Loucy (cell line): ENCODE measurements at regions not wholly inside any gene's neighbourhood (a gene's known extent, or its start where the extent isn't known, plus 50 kb on each side); places are given as distances from the start of the nearest gene placed in this dataset.

Source experiments
- H2AFZ ChIP-seq: fragments of 200-600 bp; sonication (generic); 2 replicates; pipeline ENCODE4 v1.6.0; 2016; ENCODE audit warnings: antibody characterized with exemption, mild to moderate bottlenecking, low read length, moderate library complexity
- H3F3A ChIP-seq: fragments of 200-600 bp; 2 replicates; pipeline ENCODE4 v1.6.0; 2016; ENCODE audit warnings: antibody characterized with exemption, low read depth, mild to moderate bottlenecking
- H3K27me3 ChIP-seq: fragments of 200-600 bp; sonication (generic); 2 replicates; pipeline ENCODE4 v1.6.1; 2014; ENCODE audit warnings: low read length, mild to moderate bottlenecking; ENCODE audit not compliant: insufficient read depth, poor library complexity, severe bottlenecking
- H3K36me3 ChIP-seq: fragments of 200-600 bp; sonication (generic); 2 replicates; pipeline ENCODE4 v1.6.1; 2016; ENCODE audit warnings: low read length; ENCODE audit not compliant: insufficient read depth
- H3K4me1 ChIP-seq: fragments of 200-600 bp; sonication (generic); 2 replicates; pipeline ENCODE4 v1.5.1; 2014; ENCODE audit warnings: low read length, mild to moderate bottlenecking; ENCODE audit not compliant: insufficient read depth, poor library complexity, severe bottlenecking
- H3K4me2 ChIP-seq: fragments of 200-600 bp; sonication (generic); 2 replicates; pipeline ENCODE4 v1.6.0; 2014; ENCODE audit warnings: antibody characterized with exemption, low read length, low read depth, mild to moderate bottlenecking; ENCODE audit not compliant: poor library complexity, severe bottlenecking
- H3K4me3 ChIP-seq: fragments of 200-600 bp; sonication (generic); 2 replicates; pipeline ENCODE4 v1.5.1; 2014; ENCODE audit warnings: low read length, mild to moderate bottlenecking, mixed read lengths; ENCODE audit not compliant: poor library complexity, severe bottlenecking
- H3K79me2 ChIP-seq: fragments of 200-600 bp; sonication (generic); 2 replicates; pipeline ENCODE4 v1.6.1; 2014; ENCODE audit warnings: low read length; ENCODE audit not compliant: insufficient read depth
- H3K9ac ChIP-seq: fragments of 200-600 bp; sonication (generic); 2 replicates; pipeline ENCODE4 v1.6.0; 2014; ENCODE audit warnings: mild to moderate bottlenecking, low read depth, low read length, moderate library complexity; ENCODE audit not compliant: poor library complexity, severe bottlenecking
- H3K9me2 ChIP-seq: fragments of 200-600 bp; sonication (generic); replicated peaks from 2 replicates; pipeline ENCODE4 v1.6.1; 2016; ENCODE audit warnings: low read depth, low read length, mixed read lengths
- H3K9me3 ChIP-seq: fragments of 200-600 bp; sonication (generic); 2 replicates; pipeline ENCODE4 v1.6.1; 2014; ENCODE audit warnings: mild to moderate bottlenecking, antibody characterized with exemption, low read length, low read depth; ENCODE audit not compliant: insufficient read depth
- H4K20me1 ChIP-seq: fragments of 200-600 bp; sonication (generic); 2 replicates; pipeline ENCODE4 v1.6.0; 2014; ENCODE audit warnings: antibody characterized with exemption, low read length, mild to moderate bottlenecking; ENCODE audit not compliant: insufficient read depth, poor library complexity, severe bottlenecking
- CTCF ChIP-seq: fragments of 200-600 bp; sonication (generic); conservative IDR thresholded peaks from 2 replicates; pipeline ENCODE4 v1.5.1; 2014; ENCODE audit warnings: mild to moderate bottlenecking, antibody characterized with exemption, low read length
- EZH2phosphoT487 ChIP-seq: fragments of 200-600 bp; IDR thresholded peaks from 2 replicates; pipeline ENCODE4 v1.6.1; 2018; ENCODE audit warnings: antibody characterized with exemption, mild to moderate bottlenecking, moderate library complexity, borderline replicate concordance

- no peaks in the 10 kb centered on the region for H3K36me3 ChIP-seq
- H3K4me1 ChIP-seq: peaks cover 20% of the 10 kb centered on the region
- H3K4me3 ChIP-seq: no peak overlapping the region
- H3K9me2 ChIP-seq: no peaks in the 10 kb centered on the region
- no peak overlapping the region for H3K4me2 ChIP-seq
- no peaks in the 10 kb centered on the region for H3K79me2 ChIP-seq
- no peaks in the 10 kb centered on the region for H4K20me1 ChIP-seq
- no peak overlapping the region for H3K9ac ChIP-seq
- no peaks in the 10 kb centered on the region for H3F3A ChIP-seq
- TF ChIP-seq CTCF (no peak), EZH2phosphoT487 (no peak)
- H3K27me3 ChIP-seq: no peaks in the 10 kb centered on the region
- no peaks in the 10 kb centered on the region for H3K9me3 ChIP-seq
- H2AFZ ChIP-seq: no peak overlapping the region
These were observed 507.3 kb upstream of the ARID1B start for GRCh38 chr6:156269751-156270369.

GRCh38 chr6:156268849-156269248 lies 508.3 kb upstream of the ARID1B start:
- peaks cover 20% of the 10 kb centered on the region for H3K4me1 ChIP-seq
- H3K4me2 ChIP-seq: peak overlapping the region; percentile 26
- TF ChIP-seq EZH2phosphoT487 (no peak), CTCF (no peak)

GRCh38 chr6:156262014-156262413 lies 515.2 kb upstream of the ARID1B start:
- TF ChIP-seq EZH2phosphoT487: no peak
- TF ChIP-seq CTCF: no peak
- H3K36me3 ChIP-seq: no peaks in the 10 kb centered on the region

More at GRCh38 chr6:156268849-156269248, 508.3 kb upstream of the ARID1B start:
- no peaks in the 10 kb centered on the region for H3K9me3 ChIP-seq
- H2AFZ ChIP-seq: peak overlapping the region; percentile 19; the same call in 1 of the 2 replicates
- H4K20me1 ChIP-seq: no peaks in the 10 kb centered on the region
- no peaks in the 10 kb centered on the region for H3K27me3 ChIP-seq
- H3K36me3 ChIP-seq: no peaks in the 10 kb centered on the region
- H3F3A ChIP-seq: no peaks in the 10 kb centered on the region
- H3K4me3 ChIP-seq: no peak overlapping the region
- H3K9ac ChIP-seq: no peak overlapping the region
- H3K9me2 ChIP-seq: no peaks in the 10 kb centered on the region
- no peaks in the 10 kb centered on the region for H3K79me2 ChIP-seq

More at GRCh38 chr6:156262014-156262413, 515.2 kb upstream of the ARID1B start:
- Histone ChIP-seq H3K4me3 (no peak overlapping the region), H4K20me1 (no peaks in the 10 kb centered on the region), H3K79me2 (no peaks in the 10 kb centered on the region), H3K4me2 (no peak overlapping the region), H3K4me1 (no peaks in the 10 kb centered on the region), H3K9me2 (no peaks in the 10 kb centered on the region), H2AFZ (no peak overlapping the region), H3F3A (no peaks in the 10 kb centered on the region), H3K9ac (no peak overlapping the region), H3K27me3 (no peaks in the 10 kb centered on the region), H3K9me3 (no peaks in the 10 kb centered on the region)
